Natural killer cell (primary cell): ENCODE measurements at regions not wholly inside any gene's neighbourhood (a gene's known extent, or its start where the extent isn't known, plus 50 kb on each side); places are given as distances from the start of the nearest gene placed in this dataset.

ENCODE experiments used
- ATAC-seq, 3 donors: fragments of 150-1000 bp in 2 of 3; fragments of 200-7000 bp in 1 of 3; cut with Tn5 transposase; 1 replicate in 1 of 3; 2 replicates in 2 of 3; pipeline ENCODE4 v1.10.0; 2021; ENCODE audit warnings: mild to moderate bottlenecking in 2 of 3, moderate library complexity in 2 of 3
- DNase-seq, 2 donors: peaks; one replicate each; pipeline versions ENCODE4 v3.0.0 to v3.0.0-alpha.2; 2013 to 2021; ENCODE audit warnings: mixed read lengths in 1 of 2
- H3K27ac ChIP-seq: one replicate; pipeline ENCODE4 v1.5.1; 2013; ENCODE audit warnings: mild to moderate bottlenecking, low read length
- H3K27me3 ChIP-seq: one replicate; pipeline ENCODE4 v1.6.1; 2013; ENCODE audit warnings: low read length; ENCODE audit not compliant: control insufficient read depth, insufficient read depth
- H3K36me3 ChIP-seq: one replicate; pipeline ENCODE4 v1.6.1; 2013; ENCODE audit warnings: low read length; ENCODE audit not compliant: control insufficient read depth, insufficient read depth
- H3K4me1 ChIP-seq: one replicate; pipeline ENCODE4 v1.6.1; 2013; ENCODE audit warnings: low read length; ENCODE audit not compliant: control insufficient read depth, insufficient read depth
- H3K4me3 ChIP-seq: one replicate; pipeline ENCODE4 v1.5.1; 2013; ENCODE audit warnings: low read length
- H3K9me3 ChIP-seq: one replicate; pipeline ENCODE4 v1.6.1; 2013; ENCODE audit warnings: low read length; ENCODE audit not compliant: control insufficient read depth, insufficient read depth
- H3K27ac Mint-ChIP-seq, 2 donors: one replicate each; pipeline ENCODE4 v1.8.0; 2022; ENCODE audit warnings: mild to moderate bottlenecking in 2 of 2, mixed read lengths in 2 of 2, moderate library complexity in 1 of 2
- H3K27me3 Mint-ChIP-seq, 2 donors: one replicate each; pipeline ENCODE4 v1.8.0; 2022; ENCODE audit warnings: low read depth in 2 of 2, mixed read lengths in 2 of 2
- H3K36me3 Mint-ChIP-seq: one replicate; pipeline ENCODE4 v1.8.0; 2022; ENCODE audit warnings: mixed read lengths
- H3K4me1 Mint-ChIP-seq, 2 donors: one replicate each; pipeline ENCODE4 v1.8.0; 2022; ENCODE audit warnings: mixed read lengths in 2 of 2
- H3K4me3 Mint-ChIP-seq: one replicate; pipeline ENCODE4 v1.8.0; 2022; ENCODE audit warnings: mild to moderate bottlenecking, moderate library complexity, mixed read lengths
- H3K9me3 Mint-ChIP-seq, 2 donors: one replicate each; pipeline ENCODE4 v1.8.0; 2022; ENCODE audit warnings: mixed read lengths in 2 of 2
- CTCF ChIP-seq: fragments of 200-600 bp; IDR thresholded peaks from one replicate; pipeline ENCODE4 v1.8.0; 2022; ENCODE audit warnings: antibody characterized with exemption
- WGBS: methylation state at CpG from one replicate; pipeline ENCODE4 v1.1.7; 2013; ENCODE audit warnings: missing lambda C conversion rate; ENCODE audit not compliant: insufficient coverage; 5-methylcytosine and 5-hydroxymethylcytosine counted together
- intact Hi-C: fragments of 100-400 bp; cut with micrococcal nuclease; formaldehyde crosslinking; loops from one replicate; pipeline ENCODE4 v1.14.2; 2022

- TF ChIP-seq CTCF: no peak
- Mint-ChIP-seq H3K36me3 (no peaks in the 10 kb centered on the region), H3K4me1 (peaks cover 46 to 70% of the 10 kb centered on the region in 2 donors), H3K27ac (peak overlapping the region; percentile 59 to 64), H3K9me3 (no peaks in the 10 kb centered on the region), H3K27me3 (no peaks in the 10 kb centered on the region), H3K4me3 (no peak overlapping the region)
- ATAC-seq (no peak), DNase-seq (no peak)
- H3K4me1 ChIP-seq: peaks cover 81% of the 10 kb centered on the region
- no peak overlapping the region for H3K4me3 ChIP-seq
- 63% methylated on average over 16 of the region's 16 CpGs for WGBS
- no peaks in the 10 kb centered on the region for H3K36me3 ChIP-seq
- peak overlapping the region; percentile 19 for H3K27ac ChIP-seq
- intact Hi-C loops: no loop called here
- H3K27me3 ChIP-seq: no peaks in the 10 kb centered on the region
- H3K9me3 ChIP-seq: no peaks in the 10 kb centered on the region
Measured at GRCh38 chr17:77392376-77393273, 251.9 kb downstream of the SEC14L1 start.

GRCh38 chr17:77393274-77393600 is 252.5 kb downstream of the SEC14L1 start:
- H3K9me3 Mint-ChIP-seq: no peaks in the 10 kb centered on the region
- H3K4me1 ChIP-seq: peaks cover 80% of the 10 kb centered on the region
- H3K9me3 ChIP-seq: no peaks in the 10 kb centered on the region
- ATAC-seq (no peak), DNase-seq (no peak)
- H3K27ac Mint-ChIP-seq: no peak overlapping the region
- no peaks in the 10 kb centered on the region for H3K27me3 ChIP-seq
- H3K36me3 Mint-ChIP-seq: no peaks in the 10 kb centered on the region
- no peak overlapping the region for H3K4me3 Mint-ChIP-seq
- no peak overlapping the region for H3K27ac ChIP-seq
- 89% methylated on average over 3 of the region's 5 CpGs for WGBS
- peaks cover 44 to 73% of the 10 kb centered on the region in 2 donors for H3K4me1 Mint-ChIP-seq
- TF ChIP-seq CTCF: no peak
- H3K27me3 Mint-ChIP-seq: no peaks in the 10 kb centered on the region
- H3K4me3 ChIP-seq: no peak overlapping the region
- intact Hi-C loops: no loop called here
- no peaks in the 10 kb centered on the region for H3K36me3 ChIP-seq

- Mint-ChIP-seq H3K9me3 (no peaks in the 10 kb centered on the region), H3K4me3 (no peak overlapping the region), H3K4me1 (peaks cover 43 to 75% of the 10 kb centered on the region in 2 donors), H3K36me3 (no peaks in the 10 kb centered on the region), H3K27me3 (no peaks in the 10 kb centered on the region), H3K27ac (no peak overlapping the region)
- peaks cover under 1% of the 10 kb centered on the region for H3K36me3 ChIP-seq
- no peaks in the 10 kb centered on the region for H3K27me3 ChIP-seq
- no peak overlapping the region for H3K4me3 ChIP-seq
- 87% methylated on average over 10 of the region's 10 CpGs for WGBS
- no peak overlapping the region for H3K27ac ChIP-seq
- DNase-seq: no peak
- intact Hi-C loops: no loop called here
- peaks cover 80% of the 10 kb centered on the region for H3K4me1 ChIP-seq
- no peaks in the 10 kb centered on the region for H3K9me3 ChIP-seq
- ATAC-seq: no peak
- TF ChIP-seq CTCF: no peak
Measured at GRCh38 chr17:77393867-77394539, 253.2 kb downstream of the SEC14L1 start.
